NCI-H128 (cell line): ENCODE measurements at regions not wholly inside any gene's neighbourhood (a gene's known extent, or its start where the extent isn't known, plus 50 kb on each side); places are given as distances from the start of the nearest gene placed in this dataset.

ENCODE experiments used
- DNase-seq: peaks from one replicate; lab custom pipeline; 2025; ENCODE audit not compliant: unreplicated experiment; lab: John Stamatoyannopoulos, UW

- DNase-seq: no peak
Observed at GRCh38 chr5:3030511-3031165, 279.2 kb upstream of the IRX2 start.

- DNase-seq: no peak
Observed at GRCh38 chr5:3029396-3029795, 277.9 kb upstream of the IRX2 start.

- no peak for DNase-seq
Observed at GRCh38 chr5:3027866-3028635, 276.6 kb upstream of the IRX2 start.

- no peak for DNase-seq
Observed at GRCh38 chr5:3027185-3027865, 275.8 kb upstream of the IRX2 start.

- DNase-seq: no peak
Observed at GRCh38 chr5:3026651-3027050, 275.2 kb upstream of the IRX2 start.

GRCh38 chr5:3026099-3026498 lies 274.6 kb upstream of the IRX2 start:
- no peak for DNase-seq

GRCh38 chr5:3025392-3025791 lies 273.9 kb upstream of the IRX2 start:
- no peak for DNase-seq

GRCh38 chr5:3024976-3025375 lies 273.5 kb upstream of the IRX2 start:
- DNase-seq: no peak

- DNase-seq: no peak
Observed at GRCh38 chr5:3024554-3024953, 273.1 kb upstream of the IRX2 start.

GRCh38 chr5:3024126-3024525 lies 272.6 kb upstream of the IRX2 start:
- no peak for DNase-seq

GRCh38 chr5:3023656-3024055 lies 272.2 kb upstream of the IRX2 start:
- DNase-seq: no peak

GRCh38 chr5:3022665-3023064 lies 271.2 kb upstream of the IRX2 start:
- no peak for DNase-seq

- DNase-seq: no peak
Observed at GRCh38 chr5:3020426-3020825, 268.9 kb upstream of the IRX2 start.

GRCh38 chr5:3019045-3019444 lies 267.6 kb upstream of the IRX2 start:
- no peak for DNase-seq

- no peak for DNase-seq
Observed at GRCh38 chr5:3011764-3012017, 260.2 kb upstream of the IRX2 start.

- DNase-seq: no peak
Observed at GRCh38 chr5:3010953-3011763, 259.7 kb upstream of the IRX2 start.

GRCh38 chr5:3010301-3010952 lies 258.9 kb upstream of the IRX2 start:
- DNase-seq: no peak

GRCh38 chr5:3009605-3010004 lies 258.1 kb upstream of the IRX2 start:
- no peak for DNase-seq

- DNase-seq: no peak
Observed at GRCh38 chr5:3007577-3007976, 256.1 kb upstream of the IRX2 start.

GRCh38 chr5:3006961-3007551 lies 255.6 kb upstream of the IRX2 start:
- no peak for DNase-seq

- DNase-seq: no peak
Observed at GRCh38 chr5:3006526-3006925, 255.0 kb upstream of the IRX2 start.
